Right ventricle myocardium superior (tissue), 1 donor: ENCODE measurements at regions not wholly inside any gene's neighbourhood (a gene's known extent, or its start where the extent isn't known, plus 50 kb on each side); places are given as distances from the start of the nearest gene placed in this dataset.
"Not testable (repeated sequence)": the region's sequence is repeated elsewhere in the genome, so short reads cannot be mapped to it uniquely, and the experiment has no call there.

ENCODE experiments used
- ATAC-seq: fragments of 200-7000 bp; cut with Tn5 transposase; one replicate; pipeline ENCODE4 v1.9.1; 2020; ENCODE audit warnings: mild to moderate bottlenecking; ENCODE audit not compliant: poor library complexity
- DNase-seq: peaks from one replicate; pipeline ENCODE4 v3.0.0-alpha.2; 2020
- intact Hi-C: fragments of 100-400 bp; cut with DNase I; formaldehyde crosslinking; loops from one replicate; pipeline ENCODE4 v1.11.2; 2022
- donor health status: DM: no; HTN: yes; CAD: no; lungs with severe emphysema.

GRCh38 chr7:145845345-145845744 lies 271.3 kb upstream of the CNTNAP2 start:
- DNase-seq, result no peak
- no peak for ATAC-seq
- intact Hi-C loops, result no loop called here

DNA sequence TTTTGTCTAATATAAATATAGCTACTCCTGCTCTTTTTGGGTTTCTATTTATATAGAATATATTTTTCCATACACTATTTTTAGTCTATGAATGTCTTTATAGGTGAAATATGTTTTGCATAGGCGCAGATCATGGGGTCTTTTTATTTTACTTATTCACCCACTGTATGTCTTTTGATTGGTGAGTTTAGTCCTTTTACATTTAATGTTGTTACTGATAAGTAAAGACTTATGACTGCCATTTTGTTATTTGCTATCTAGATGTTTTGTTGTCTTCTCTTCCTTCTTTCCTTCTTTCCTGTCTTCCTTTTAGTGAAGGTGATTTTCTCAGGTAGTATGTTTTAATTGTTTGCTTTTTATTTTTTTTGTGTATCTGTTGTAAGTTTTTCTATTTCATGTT lies 276.8 kb upstream of the CNTNAP2 start:
- no peak for ATAC-seq
- intact Hi-C loops, result no loop called here
- DNase-seq, result no peak

GRCh38 chr7:145831616-145832206 lies 284.9 kb upstream of the CNTNAP2 start:
- intact Hi-C loops, result no loop called here
- ATAC-seq, result no peak

DNA sequence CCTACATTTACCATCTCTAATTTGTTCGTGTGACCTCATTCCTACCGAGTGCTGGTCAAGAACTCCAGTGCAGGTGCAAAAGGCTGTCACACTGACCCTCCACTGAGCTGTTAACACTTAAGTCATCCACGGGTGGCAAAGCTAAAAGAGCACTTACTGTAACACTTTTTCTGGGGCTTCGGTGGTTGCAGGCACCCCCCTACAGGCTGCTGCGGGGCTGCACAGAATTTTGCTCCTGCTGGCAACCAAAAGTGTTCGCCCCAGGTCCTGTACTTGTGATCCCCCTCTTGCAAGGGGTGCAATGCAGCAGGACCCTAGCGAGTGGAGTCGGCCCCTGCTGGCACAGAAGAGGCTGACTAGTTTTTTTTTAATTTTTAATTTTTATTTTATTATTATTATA lies 298.9 kb upstream of the CNTNAP2 start:
- ATAC-seq, result no peak
- intact Hi-C loops, result no loop called here
- DNase-seq, result no peak

More at GRCh38 chr7:145831616-145832206, 284.9 kb upstream of the CNTNAP2 start:
- DNase-seq, result no peak

DNA sequence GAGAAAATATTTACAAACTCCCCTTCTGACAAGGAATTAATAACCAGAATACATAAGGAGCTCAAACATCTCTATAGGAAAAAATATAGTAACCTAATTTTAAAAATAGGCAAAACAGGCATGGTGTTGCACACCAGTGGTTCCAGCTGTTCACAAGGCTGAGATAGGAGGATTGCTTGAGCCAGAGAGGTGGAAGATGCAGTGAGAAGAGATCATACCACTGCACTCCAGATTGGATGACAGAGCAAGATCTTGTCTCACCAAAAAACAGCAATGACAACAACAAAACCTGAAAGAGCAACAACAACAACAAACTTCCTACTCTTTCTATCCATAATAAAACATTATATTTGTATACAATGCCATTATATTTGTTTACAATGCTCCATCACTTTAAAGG lies 304.4 kb upstream of the CNTNAP2 start:
- ATAC-seq (no peak), DNase-seq (no peak)
- intact Hi-C loops, result no loop called here

DNA sequence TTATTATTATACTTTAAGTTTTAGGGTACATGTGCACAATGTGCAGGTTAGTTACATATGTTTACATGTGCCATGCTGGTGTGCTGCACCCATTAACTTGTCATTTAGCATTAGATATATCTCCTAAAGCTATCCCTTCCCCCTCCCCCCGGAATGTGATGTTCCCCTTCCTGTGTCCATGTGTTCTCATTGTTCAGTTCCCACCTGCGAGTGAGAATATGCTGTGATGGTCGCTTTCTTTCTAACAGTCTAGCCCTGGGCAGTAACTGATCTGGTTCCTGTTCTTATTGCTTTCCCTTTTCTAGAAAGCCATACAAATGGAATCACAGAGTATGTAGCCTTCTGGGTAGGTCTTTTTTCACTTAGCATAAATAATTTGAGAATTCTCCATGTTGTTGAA lies 311.1 kb upstream of the CNTNAP2 start:
- DNase-seq, ATAC-seq, intact Hi-C loops: not testable (repeated sequence)

DNA sequence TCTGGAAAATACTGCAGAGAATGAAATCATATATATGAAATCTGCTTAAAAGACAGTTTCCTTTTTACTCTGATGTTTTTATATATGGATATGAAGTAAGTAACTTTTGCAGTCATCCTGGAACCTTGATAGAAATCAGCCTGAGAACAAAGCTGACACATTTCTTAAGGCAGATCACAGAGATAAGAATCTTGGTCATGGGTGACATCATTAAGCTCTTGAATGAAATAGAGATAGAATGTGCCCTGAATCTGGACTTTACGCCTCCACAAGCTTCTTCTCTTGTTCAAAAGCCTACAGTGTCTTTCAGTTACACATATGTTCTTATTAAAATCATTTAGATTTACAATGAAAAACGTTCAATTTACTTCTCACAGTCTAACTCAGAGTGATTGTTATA lies 319.1 kb upstream of the CNTNAP2 start:
- intact Hi-C loops, result no loop called here
- DNase-seq (no peak), ATAC-seq (no peak)

GRCh38 chr7:145795132-145795531 lies 321.5 kb upstream of the CNTNAP2 start:
- no peak for DNase-seq
- intact Hi-C loops, result no loop called here
- ATAC-seq, result no peak

- intact Hi-C loops, result no loop called here
- DNase-seq (no peak), ATAC-seq (no peak)
Measured at GRCh38 chr7:145784809-145785780, 331.5 kb upstream of the CNTNAP2 start.

DNA sequence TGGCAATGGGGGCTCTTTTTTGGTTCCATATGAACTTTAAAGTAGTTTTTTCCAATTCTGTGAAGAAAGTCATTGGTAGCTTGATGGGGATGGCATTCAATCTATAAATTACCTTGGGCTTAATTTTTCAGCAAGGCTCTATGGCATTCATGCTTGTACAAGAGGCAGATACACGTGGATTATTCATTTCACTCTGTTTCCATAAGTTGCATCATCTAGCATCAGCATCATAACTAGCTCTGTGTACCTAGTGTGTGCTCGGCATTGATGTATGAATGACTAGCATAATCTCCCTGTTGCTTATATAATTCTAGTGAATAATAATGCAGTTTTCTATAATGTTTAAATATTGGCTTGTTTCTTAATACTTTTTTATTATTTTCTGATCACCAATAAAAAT lies 335.2 kb upstream of the CNTNAP2 start:
- ATAC-seq, DNase-seq, intact Hi-C loops: not testable (repeated sequence)

DNA sequence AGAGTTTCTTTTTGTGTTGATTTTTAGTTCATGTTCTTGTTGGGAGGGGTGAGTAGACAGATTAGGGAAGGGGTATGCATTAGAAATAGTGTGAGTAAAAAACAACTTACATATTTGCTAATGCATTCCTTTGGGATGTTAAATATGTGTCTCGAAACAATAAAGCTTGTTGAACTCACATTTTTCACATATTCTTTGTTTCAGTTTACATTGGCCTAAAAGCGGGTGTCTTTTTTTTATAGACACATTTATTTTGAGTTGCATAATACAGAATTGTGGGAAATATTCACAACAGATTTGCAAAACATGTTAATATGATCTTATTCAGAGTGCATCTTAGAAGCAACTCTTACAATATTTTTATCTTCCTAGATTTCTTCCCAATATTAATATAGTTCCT lies 337.5 kb upstream of the CNTNAP2 start:
- intact Hi-C loops, result no loop called here
- DNase-seq (no peak), ATAC-seq (no peak)

DNA sequence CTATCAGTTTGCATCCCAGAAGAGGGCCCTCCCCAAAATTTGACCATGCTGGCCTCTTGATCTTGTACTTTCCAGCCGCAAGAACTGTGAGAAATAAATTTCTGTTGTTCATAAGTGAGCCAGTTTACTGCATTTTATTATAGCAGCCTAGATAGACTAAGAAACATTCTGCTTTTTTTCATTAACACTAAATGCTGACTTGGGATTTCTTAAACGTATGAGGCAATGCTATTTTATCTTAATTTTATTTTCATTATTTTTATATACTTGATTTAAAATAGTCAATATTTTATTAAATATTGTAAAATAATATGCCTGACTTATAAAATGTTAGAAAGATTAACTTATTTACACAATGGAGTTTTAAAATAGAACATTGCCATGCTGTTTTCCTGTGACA lies 341.8 kb upstream of the CNTNAP2 start:
- DNase-seq (no peak), ATAC-seq (no peak)
- intact Hi-C loops, result no loop called here

- no peak for DNase-seq
- no peak for ATAC-seq
- intact Hi-C loops, result no loop called here
Measured at GRCh38 chr7:145753004-145753403, 363.6 kb upstream of the CNTNAP2 start.

- ATAC-seq, result no peak
- intact Hi-C loops, result no loop called here
Measured at GRCh38 chr7:145737617-145738016, 379.0 kb upstream of the CNTNAP2 start.

DNA sequence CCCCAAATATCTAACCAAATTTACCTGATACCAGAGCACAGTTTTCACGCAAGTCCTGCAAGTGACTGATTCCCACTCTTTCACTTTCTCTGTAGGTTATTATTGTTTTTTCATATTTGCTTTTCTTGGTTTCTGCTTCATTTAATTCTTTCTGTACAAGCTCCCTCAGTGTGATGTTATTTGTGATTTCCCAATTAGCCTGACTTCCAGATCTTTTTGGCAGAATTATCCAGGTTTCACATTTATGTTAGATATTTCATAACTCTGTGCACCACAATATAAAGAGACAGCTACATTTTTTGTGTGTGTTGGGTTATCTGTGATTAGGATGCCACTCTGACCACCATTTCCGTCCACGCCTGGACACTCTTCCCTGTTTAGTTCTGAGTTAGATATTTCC lies 381.5 kb upstream of the CNTNAP2 start:
- intact Hi-C loops, result no loop called here
- DNase-seq (no peak), ATAC-seq (no peak)

More at GRCh38 chr7:145737617-145738016, 379.0 kb upstream of the CNTNAP2 start:
- DNase-seq, result no peak

GRCh38 chr7:145732521-145732920 lies 384.1 kb upstream of the CNTNAP2 start:
- DNase-seq (no peak), ATAC-seq (no peak)
- intact Hi-C loops, result no loop called here

GRCh38 chr7:145729691-145730090 lies 386.9 kb upstream of the CNTNAP2 start:
- ATAC-seq, result no peak
- no peak for DNase-seq
- intact Hi-C loops, result no loop called here

DNA sequence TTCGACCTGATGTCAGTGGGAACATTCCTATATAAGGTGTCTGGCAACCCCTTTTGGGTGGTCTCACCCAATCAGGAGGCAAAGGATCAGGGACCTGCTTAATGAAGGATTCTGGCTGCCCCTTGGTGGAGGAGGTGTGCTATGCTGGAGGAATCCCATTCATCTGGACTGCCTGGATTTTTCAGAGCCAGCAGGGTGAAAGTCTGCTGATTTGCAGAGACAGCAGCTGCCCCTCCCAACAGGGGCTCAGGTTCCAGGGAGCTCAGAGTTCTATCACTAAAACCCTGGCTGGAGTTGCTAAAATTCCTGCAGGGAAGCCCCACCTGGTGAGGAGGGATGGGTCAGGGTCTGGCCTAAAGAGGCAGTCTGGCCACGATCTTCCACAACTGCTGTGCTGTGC lies 398.5 kb upstream of the CNTNAP2 start:
- DNase-seq, result no peak
- ATAC-seq, result no peak
- intact Hi-C loops, result no loop called here

DNA sequence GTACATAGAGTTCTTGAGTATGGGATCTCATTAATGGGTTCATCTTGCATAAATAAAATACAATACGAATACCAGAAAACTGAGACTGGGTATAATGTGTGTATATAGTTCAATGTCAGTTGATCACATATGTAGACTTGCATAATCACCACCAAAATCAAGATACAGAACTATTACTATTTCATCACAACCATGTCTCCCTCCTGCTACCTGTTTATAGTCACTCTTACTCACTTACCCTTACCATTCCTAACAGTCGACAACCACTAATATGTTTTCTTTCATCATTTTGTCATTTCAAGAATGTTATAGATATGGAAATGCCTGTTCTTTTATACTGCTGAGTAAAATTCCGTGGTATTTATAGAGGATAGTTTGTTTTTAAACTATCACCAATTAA lies 416.1 kb upstream of the CNTNAP2 start:
- intact Hi-C loops, result no loop called here
- no peak for ATAC-seq
- DNase-seq, result no peak
